ENCODE measurements at regions not wholly inside any gene's neighbourhood (a gene's known extent, or its start where the extent isn't known, plus 50 kb on each side); places are given as distances from the start of the nearest gene placed in this dataset.
"Not testable (repeated sequence)": the region's sequence is repeated elsewhere in the genome, so short reads cannot be mapped to it uniquely, and the experiment has no call there.

- DNase-seq (ENCODE audit: low read depth), result not testable (repeated sequence)
Measured at GRCh38 chr21:6133852-6134630, 4387.3 kb upstream of the TPTE start.

DNA sequence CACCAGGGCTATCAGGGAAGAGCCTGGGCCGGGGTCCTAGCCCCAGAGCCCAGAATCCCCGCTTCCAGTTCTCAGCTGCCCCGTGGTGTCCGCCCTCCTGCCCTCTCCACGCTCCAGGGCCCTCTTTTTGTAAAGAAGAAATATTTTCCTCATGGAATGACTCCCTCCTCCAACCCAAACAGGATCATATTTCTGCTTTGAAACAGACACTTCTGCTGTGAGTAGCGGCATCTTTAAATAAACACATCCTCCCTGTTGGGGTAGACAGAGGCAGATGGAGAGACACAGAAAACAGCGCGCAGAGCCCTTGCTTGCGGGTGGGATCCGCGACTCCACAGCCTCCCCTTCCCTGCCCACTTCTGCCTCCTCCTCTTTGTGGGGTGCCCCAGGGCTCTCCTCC is 4384.7 kb upstream of the TPTE start:
- not testable (repeated sequence) for DNase-seq (ENCODE audit: low read depth)

DNA sequence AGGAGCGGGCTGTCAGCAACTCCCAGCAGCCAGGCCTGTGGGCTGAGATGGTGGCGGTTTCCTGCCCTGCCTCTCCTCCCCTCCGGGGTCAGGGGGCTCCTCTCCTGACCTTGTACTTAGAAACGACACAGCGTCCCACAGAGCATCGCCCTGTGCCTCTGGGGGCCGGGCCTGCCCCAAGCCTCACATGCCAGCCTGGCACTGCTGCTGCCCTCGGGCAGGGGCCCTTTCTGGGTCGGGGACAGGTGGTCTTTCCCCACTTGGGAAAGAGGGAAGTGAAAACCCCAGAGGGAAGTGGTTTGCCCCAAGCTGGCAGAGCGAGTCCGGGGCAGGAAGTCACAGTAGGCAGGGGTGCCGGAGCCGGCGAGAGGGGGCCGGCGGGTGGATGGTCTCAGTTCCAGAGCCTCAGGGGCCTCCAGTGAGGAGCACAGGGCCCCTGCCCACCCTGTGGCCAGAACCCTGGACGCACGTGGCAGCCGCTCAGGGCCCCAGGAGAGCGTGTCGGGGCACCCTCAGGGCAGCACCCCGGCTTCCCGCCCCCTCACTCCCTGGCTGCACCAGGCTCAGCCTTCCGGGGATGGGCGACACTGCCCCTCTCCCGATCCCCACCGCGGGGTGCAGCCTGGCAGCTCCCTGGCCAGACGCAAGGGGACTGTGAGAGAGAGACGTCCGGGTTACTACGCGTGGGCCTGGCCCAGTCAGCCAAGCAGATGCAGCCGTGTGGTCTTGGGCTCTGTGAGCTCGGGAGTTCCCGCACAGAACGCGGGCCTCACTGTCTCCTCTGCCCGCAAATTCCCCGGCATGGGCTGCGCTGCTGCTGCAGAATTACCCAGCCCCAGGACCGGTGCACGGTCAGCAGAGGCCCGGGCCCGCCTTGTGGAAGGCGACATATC is 4382.9 kb upstream of the TPTE start:
- DNase-seq (ENCODE audit: low read depth), result not testable (repeated sequence)

DNA sequence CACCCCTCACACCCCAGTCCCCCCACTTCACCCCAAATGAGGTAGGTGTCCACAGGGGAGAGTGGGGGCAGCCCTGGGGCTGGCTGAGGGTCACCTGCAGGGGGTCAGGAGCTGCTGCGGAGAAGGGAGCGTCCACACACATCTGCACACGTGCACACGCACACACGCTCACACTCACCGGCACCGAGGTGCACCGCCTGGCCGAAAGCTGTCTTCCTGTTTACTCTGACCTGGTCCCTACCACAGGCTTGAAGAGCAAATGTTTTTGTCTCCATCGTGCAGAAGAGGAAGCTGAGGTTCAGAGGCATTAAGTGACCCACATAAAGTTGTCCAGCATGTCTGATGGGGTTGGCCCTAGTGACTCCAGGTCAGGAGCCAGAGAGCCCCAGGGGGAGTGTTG is 4382.1 kb upstream of the TPTE start:
- not testable (repeated sequence) for DNase-seq (ENCODE audit: low read depth)

DNA sequence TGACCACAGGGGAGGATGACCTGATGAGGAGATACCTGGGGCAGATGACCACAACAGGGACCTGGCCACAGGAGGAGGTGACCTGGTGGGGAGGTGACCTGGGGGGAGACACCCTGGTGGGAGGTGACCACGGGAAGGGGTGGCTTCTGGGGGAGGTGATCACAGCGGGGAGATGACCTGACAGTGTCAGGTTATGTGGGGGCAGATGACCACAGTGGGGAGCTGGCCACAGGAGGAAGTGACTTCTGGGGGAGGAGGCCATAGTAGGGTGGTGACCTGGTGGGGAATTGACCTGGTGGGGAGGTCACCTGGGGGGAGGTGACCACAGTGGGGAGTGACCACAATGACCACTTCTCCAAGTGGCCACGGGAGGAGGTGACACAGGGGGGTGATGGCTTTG is 4381.5 kb upstream of the TPTE start:
- not testable (repeated sequence) for DNase-seq (ENCODE audit: low read depth)

GRCh38 chr21:6140467-6141137 is 4380.8 kb upstream of the TPTE start:
- not testable (repeated sequence) for DNase-seq (ENCODE audit: low read depth)

DNA sequence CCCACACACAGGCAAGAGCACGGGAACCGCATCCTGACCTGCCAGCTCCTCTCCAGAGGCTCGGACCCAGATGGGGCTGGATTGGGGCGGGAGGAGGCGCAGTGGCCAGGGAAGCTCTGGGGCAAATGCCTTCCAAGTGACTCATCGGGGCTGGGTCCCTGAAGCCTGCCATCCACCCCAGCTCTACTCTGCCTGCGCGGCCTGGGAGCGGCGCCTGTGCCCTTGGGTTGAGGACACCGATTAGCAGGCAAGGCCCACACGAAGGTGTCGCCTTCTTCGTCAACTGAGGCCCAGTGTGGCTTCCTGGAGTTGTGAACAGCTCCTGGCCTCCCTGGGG is 4380.3 kb upstream of the TPTE start:
- DNase-seq (ENCODE audit: low read depth), result not testable (repeated sequence)

- not testable (repeated sequence) for DNase-seq (ENCODE audit: low read depth)
Measured at GRCh38 chr21:6153154-6153553, 4368.2 kb upstream of the TPTE start.

GRCh38 chr21:6154524-6155320 is 4366.7 kb upstream of the TPTE start:
- DNase-seq (ENCODE audit: low read depth), result not testable (repeated sequence)

GRCh38 chr21:6156712-6157389 is 4364.5 kb upstream of the TPTE start:
- DNase-seq (ENCODE audit: low read depth), result not testable (repeated sequence)

DNA sequence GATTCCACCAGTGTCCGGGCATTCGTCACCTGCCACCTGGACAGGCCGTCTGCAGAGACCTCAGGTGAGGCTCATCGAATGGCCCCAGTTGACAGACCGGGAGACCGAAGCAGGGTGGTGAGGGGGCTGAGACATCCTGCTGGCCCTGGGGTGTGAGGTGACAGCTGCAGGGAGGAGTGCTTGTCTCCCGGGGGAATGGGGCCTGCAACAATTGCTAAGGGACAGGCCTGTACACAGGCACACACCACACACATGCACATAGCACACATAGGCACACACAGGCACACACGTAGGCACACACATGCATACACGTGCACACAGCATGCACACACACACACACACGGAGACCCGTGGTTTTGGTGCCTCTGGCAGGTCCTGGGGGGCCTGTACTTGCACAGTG is 4363.9 kb upstream of the TPTE start:
- not testable (repeated sequence) for DNase-seq (ENCODE audit: low read depth)

GRCh38 chr21:6158171-6158570 is 4363.2 kb upstream of the TPTE start:
- not testable (repeated sequence) for DNase-seq (ENCODE audit: low read depth)
